ENCODE measurements at regions not wholly inside any gene's neighbourhood (a gene's known extent, or its start where the extent isn't known, plus 50 kb on each side); places are given as distances from the start of the nearest gene placed in this dataset.

DNA sequence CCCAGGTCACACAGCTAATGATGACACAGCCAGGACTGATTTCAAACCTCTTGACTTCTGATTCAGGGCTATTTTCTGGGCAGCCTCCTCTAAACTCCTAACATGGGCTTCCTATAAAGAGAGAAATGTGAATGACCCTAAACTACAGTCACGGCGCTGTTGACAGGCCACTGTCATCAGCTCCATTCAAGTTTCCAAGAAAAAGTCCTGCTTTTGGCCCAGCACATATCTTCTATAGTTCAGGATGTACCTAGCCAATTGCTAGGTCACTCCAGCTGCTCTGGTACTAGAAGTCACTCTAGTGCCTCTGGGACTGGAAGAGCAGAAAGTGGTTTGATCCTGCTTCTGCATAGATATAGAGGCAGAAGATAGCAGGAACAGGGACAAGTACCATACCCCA, 64.9 kb upstream of the TARS1 start:
- TF ChIP-seq NANOG (IDR thresholded peaks at IDR 0.05; ENCODE audit: borderline replicate concordance): no peak
- no peak for TF ChIP-seq EZH2 (IDR thresholded peaks at IDR 0.05; ENCODE audit: low read depth, unreplicated experiment)
- TF ChIP-seq REST (IDR thresholded peaks at IDR 0.05; ENCODE audit: unreplicated experiment): no peak
- TF ChIP-seq ZNF462 (CRISPR knock-in tag; IDR thresholded peaks at IDR 0.05): no peak
- TF ChIP-seq JUNB (IDR thresholded peaks at IDR 0.05; ENCODE audit: unreplicated experiment): no peak
- TF ChIP-seq, protein P1, sequence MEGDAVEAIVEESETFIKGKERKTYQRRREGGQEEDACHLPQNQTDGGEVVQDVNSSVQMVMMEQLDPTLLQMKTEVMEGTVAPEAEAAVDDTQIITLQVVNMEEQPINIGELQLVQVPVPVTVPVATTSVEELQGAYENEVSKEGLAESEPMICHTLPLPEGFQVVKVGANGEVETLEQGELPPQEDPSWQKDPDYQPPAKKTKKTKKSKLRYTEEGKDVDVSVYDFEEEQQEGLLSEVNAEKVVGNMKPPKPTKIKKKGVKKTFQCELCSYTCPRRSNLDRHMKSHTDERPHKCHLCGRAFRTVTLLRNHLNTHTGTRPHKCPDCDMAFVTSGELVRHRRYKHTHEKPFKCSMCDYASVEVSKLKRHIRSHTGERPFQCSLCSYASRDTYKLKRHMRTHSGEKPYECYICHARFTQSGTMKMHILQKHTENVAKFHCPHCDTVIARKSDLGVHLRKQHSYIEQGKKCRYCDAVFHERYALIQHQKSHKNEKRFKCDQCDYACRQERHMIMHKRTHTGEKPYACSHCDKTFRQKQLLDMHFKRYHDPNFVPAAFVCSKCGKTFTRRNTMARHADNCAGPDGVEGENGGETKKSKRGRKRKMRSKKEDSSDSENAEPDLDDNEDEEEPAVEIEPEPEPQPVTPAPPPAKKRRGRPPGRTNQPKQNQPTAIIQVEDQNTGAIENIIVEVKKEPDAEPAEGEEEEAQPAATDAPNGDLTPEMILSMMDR (conservative IDR thresholded peaks at IDR 0.05; ENCODE audit: low read depth in 2 of 2): no peak
- no peak for TF ChIP-seq STAT1 (IDR thresholded peaks at IDR 0.05; ENCODE audit: unreplicated experiment)
- no peak for TF ChIP-seq ETS1 (IDR thresholded peaks at IDR 0.05)
- TF ChIP-seq ZNF114 (CRISPR knock-in tag; IDR thresholded peaks at IDR 0.05): no peak
- no peak for TF ChIP-seq ZNF331 (CRISPR knock-in tag; IDR thresholded peaks at IDR 0.05; ENCODE audit: low read depth)
- no peak for TF ChIP-seq CREB1 (CRISPR knock-in tag; IDR thresholded peaks at IDR 0.05; ENCODE audit: low read depth)
- no peak for TF ChIP-seq POLR2AphosphoS5 (IDR thresholded peaks at IDR 0.05; ENCODE audit: low read depth)
- TF ChIP-seq EZH2phosphoT487 (IDR thresholded peaks at IDR 0.05; ENCODE audit: unreplicated experiment): no peak

More for the DNA sequence above, 64.9 kb upstream of the TARS1 start:
- Histone ChIP-seq H3K79me2 (replicated peaks; ENCODE audit: insufficient read depth) (no peaks in the 10 kb centered on the region), H3K4me1 (ENCODE audit: insufficient read depth) (no peaks in the 10 kb centered on the region), H3K27me3 (ENCODE audit: insufficient read depth) (no peaks in the 10 kb centered on the region), H3K4me3 (no peak overlapping the region), H4K20me1 (replicated peaks; ENCODE audit: insufficient read depth) (no peaks in the 10 kb centered on the region), H3K27ac (ENCODE audit: low read depth) (no peak overlapping the region), H3K4me2 (no peak overlapping the region), H3K9me2 (ENCODE audit: insufficient read depth) (peaks cover 5% of the 10 kb centered on the region; the same call in 1 of the 2 replicates), H3F3A (replicated peaks; ENCODE audit: low read depth) (no peaks in the 10 kb centered on the region), H2AFZ (no peak overlapping the region), H3K36me3 (ENCODE audit: insufficient read depth) (no peaks in the 10 kb centered on the region; the same call in 1 of the 2 replicates)
- Mint-ChIP-seq H3K4me1 (no peaks in the 10 kb centered on the region), H3K27me3 (ENCODE audit: insufficient read depth, low read depth, poor library complexity) (no peaks in the 10 kb centered on the region), H3K36me3 (ENCODE audit: low read depth) (no peaks in the 10 kb centered on the region), H3K27ac (no peak overlapping the region), H3K9me3 (no peaks in the 10 kb centered on the region), H3K4me3 (no peak overlapping the region)
- DNase-seq (ENCODE audit: low spot score) (no peak), ATAC-seq (no peak)

Data from GM23338 (cell line).